ENCODE measurements at regions not wholly inside any gene's neighbourhood (a gene's known extent, or its start where the extent isn't known, plus 50 kb on each side); places are given as distances from the start of the nearest gene placed in this dataset.

GRCh38 chr7:39890411-39890810 lies 59.6 kb upstream of the CDK13 start:
- TF ChIP-seq CTCF (IDR thresholded peaks at IDR 0.05) (no peak), SIN3A (IDR thresholded peaks at IDR 0.05; ENCODE audit: borderline replicate concordance, insufficient read depth, low read depth, low read length) (no peak), POLR2AphosphoS5 (IDR thresholded peaks at IDR 0.05; ENCODE audit: low read depth, low read length) (no peak), REST (IDR thresholded peaks at IDR 0.05; ENCODE audit: insufficient read depth in 1 of 2, low read depth in 2 of 2, low read length in 1 of 2) (no peak), TCF7L2 (IDR thresholded peaks at IDR 0.05; ENCODE audit: low read depth, low read length) (no peak)

Data from Panc1 (cell line).